Glutamatergic neuron (in vitro differentiated cells): ENCODE measurements at regions not wholly inside any gene's neighbourhood (a gene's known extent, or its start where the extent isn't known, plus 50 kb on each side); places are given as distances from the start of the nearest gene placed in this dataset.

Experiments
- DNase-seq: peaks from one replicate; pipeline ENCODE4 v3.0.0; 2022
- H3K27ac Mint-ChIP-seq: one replicate; pipeline ENCODE4 v1.8.0; 2020; ENCODE audit warnings: mild to moderate bottlenecking, mixed read lengths, inconsistent platforms; ENCODE audit not compliant: unreplicated experiment
- H3K27me3 Mint-ChIP-seq: one replicate; pipeline ENCODE4 v1.8.0; 2020; ENCODE audit warnings: mild to moderate bottlenecking, moderate library complexity, mixed read lengths, inconsistent platforms; ENCODE audit not compliant: unreplicated experiment
- H3K36me3 Mint-ChIP-seq: one replicate; pipeline ENCODE4 v1.8.0; 2020; ENCODE audit warnings: mild to moderate bottlenecking, mixed read lengths, inconsistent platforms; ENCODE audit not compliant: unreplicated experiment
- H3K4me1 Mint-ChIP-seq: one replicate; pipeline ENCODE4 v1.8.0; 2020; ENCODE audit warnings: mild to moderate bottlenecking, low read depth, mixed read lengths, inconsistent platforms; ENCODE audit not compliant: unreplicated experiment
- H3K4me3 Mint-ChIP-seq: one replicate; pipeline ENCODE4 v1.8.0; 2020; ENCODE audit warnings: mild to moderate bottlenecking, mixed read lengths, inconsistent platforms; ENCODE audit not compliant: unreplicated experiment
- H3K9me3 Mint-ChIP-seq: one replicate; pipeline ENCODE4 v1.8.0; 2020; ENCODE audit warnings: mild to moderate bottlenecking, moderate library complexity, mixed read lengths, inconsistent platforms; ENCODE audit not compliant: unreplicated experiment
- TF ChIP-seq, protein P1 (sequence below): fragments of 200-600 bp; sonication (generic); IDR thresholded peaks from one replicate; pipeline ENCODE4 v1.5.0; 2021; ENCODE audit not compliant: partially characterized antibody, unreplicated experiment

GRCh38 chr6:138038142-138038870 lies 68.9 kb downstream of the PERP start:
- TF ChIP-seq, protein P1, sequence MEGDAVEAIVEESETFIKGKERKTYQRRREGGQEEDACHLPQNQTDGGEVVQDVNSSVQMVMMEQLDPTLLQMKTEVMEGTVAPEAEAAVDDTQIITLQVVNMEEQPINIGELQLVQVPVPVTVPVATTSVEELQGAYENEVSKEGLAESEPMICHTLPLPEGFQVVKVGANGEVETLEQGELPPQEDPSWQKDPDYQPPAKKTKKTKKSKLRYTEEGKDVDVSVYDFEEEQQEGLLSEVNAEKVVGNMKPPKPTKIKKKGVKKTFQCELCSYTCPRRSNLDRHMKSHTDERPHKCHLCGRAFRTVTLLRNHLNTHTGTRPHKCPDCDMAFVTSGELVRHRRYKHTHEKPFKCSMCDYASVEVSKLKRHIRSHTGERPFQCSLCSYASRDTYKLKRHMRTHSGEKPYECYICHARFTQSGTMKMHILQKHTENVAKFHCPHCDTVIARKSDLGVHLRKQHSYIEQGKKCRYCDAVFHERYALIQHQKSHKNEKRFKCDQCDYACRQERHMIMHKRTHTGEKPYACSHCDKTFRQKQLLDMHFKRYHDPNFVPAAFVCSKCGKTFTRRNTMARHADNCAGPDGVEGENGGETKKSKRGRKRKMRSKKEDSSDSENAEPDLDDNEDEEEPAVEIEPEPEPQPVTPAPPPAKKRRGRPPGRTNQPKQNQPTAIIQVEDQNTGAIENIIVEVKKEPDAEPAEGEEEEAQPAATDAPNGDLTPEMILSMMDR = no peak
- Mint-ChIP-seq H3K36me3 (peaks cover 4% of the 10 kb centered on the region), H3K4me3 (no peak overlapping the region), H3K27ac (no peak overlapping the region), H3K4me1 (peaks cover 5% of the 10 kb centered on the region), H3K27me3 (no peaks in the 10 kb centered on the region), H3K9me3 (no peaks in the 10 kb centered on the region)
- DNase-seq = no peak
